ENCODE measurements at regions not wholly inside any gene's neighbourhood (a gene's known extent, or its start where the extent isn't known, plus 50 kb on each side); places are given as distances from the start of the nearest gene placed in this dataset.

DNA sequence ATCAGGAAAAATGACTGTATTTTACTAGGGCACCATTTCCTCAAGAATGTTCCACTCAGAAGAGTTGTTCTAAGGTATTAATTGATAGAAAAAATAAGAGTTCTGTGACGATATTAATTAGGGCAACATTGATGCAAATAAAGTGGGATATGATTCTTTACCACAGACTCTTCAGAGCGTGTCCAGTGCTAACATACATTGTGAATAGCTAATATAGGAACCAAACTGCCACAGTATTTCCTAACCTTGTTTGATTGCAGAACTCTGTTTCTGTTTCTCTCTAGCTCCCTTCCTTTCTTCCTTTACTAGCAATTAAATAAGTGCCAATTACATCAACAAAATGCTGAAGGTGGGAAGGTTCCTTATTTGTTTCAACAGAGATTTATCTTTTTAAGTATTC lies 154.1 kb upstream of the CPEB2 start:
- no peak for DNase-seq
- Histone ChIP-seq H3K36me3 (no peaks in the 10 kb centered on the region), H3K9me3 (no peaks in the 10 kb centered on the region), H3K27me3 (no peaks in the 10 kb centered on the region), H3K4me3 (no peak overlapping the region)

DNA sequence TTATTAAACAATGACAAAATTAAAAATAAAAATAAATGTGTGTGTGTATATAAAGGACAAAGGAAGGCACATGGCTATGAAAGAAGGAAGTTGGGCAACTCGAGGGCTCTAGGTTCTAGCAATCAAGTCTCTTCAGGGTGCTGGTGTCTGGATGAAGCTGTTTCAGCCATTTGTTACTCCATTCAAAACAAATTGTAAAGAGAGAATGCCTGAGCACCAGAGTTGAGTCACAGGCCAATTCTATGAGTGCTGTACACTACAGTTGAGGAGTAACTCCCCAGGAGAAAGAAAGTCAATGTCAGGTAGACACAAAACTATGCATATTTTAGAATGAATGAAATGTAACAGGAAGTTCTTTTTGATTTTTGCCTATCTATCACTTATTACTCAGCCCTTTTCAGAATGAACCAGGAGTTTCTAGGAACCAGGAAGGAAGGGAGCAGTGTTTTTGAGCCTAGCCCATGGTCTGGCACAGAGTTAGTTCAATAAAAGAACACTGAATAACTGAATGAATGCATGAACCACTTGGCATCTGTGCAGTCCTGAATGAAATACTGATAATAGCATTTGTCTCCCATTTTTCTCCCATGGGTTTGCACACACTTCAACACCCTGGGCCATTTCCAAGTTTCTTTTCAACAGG lies 151.7 kb upstream of the CPEB2 start:
- no peak overlapping the region for H3K4me3 ChIP-seq
- no peaks in the 10 kb centered on the region for H3K27me3 ChIP-seq
- no peak for DNase-seq
- no peaks in the 10 kb centered on the region for H3K9me3 ChIP-seq
- H3K36me3 ChIP-seq, result no peaks in the 10 kb centered on the region

GRCh38 chr4:14853176-14853943 lies 148.9 kb upstream of the CPEB2 start:
- Histone ChIP-seq H3K27me3 (no peaks in the 10 kb centered on the region), H3K4me3 (no peak overlapping the region), H3K36me3 (no peaks in the 10 kb centered on the region), H3K9me3 (no peaks in the 10 kb centered on the region)
- peak; percentile 78 for DNase-seq

- Histone ChIP-seq H3K4me3 (no peak overlapping the region), H3K36me3 (no peaks in the 10 kb centered on the region)
These were observed 146.6 kb upstream of the CPEB2 start for GRCh38 chr4:14855719-14856061.

GRCh38 chr4:14856062-14856933 lies 146.0 kb upstream of the CPEB2 start:
- DNase-seq, result peak; percentile 87
- Histone ChIP-seq H3K4me3 (no peak overlapping the region), H3K36me3 (no peaks in the 10 kb centered on the region), H3K9me3 (no peaks in the 10 kb centered on the region), H3K27me3 (no peaks in the 10 kb centered on the region)

More at GRCh38 chr4:14855719-14856061, 146.6 kb upstream of the CPEB2 start:
- no peak for DNase-seq
- H3K27me3 ChIP-seq, result no peaks in the 10 kb centered on the region
- no peaks in the 10 kb centered on the region for H3K9me3 ChIP-seq

DNA sequence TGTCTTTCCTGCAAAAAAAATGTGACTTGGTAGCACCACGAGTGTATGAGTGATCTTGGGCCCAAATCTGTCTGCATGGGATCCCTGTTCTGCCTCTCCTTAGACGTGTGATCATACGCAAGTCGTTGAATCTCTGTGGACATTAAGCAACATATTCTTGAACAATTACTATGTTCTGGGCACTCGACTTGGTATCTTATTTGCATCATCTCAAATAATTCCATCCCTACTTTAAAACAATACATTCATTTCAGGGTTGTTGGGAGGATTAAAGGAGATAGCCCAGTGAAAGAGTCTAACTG lies 145.4 kb upstream of the CPEB2 start:
- H3K36me3 ChIP-seq, result no peaks in the 10 kb centered on the region
- no peaks in the 10 kb centered on the region for H3K9me3 ChIP-seq
- H3K4me3 ChIP-seq, result no peak overlapping the region
- DNase-seq, result no peak
- no peaks in the 10 kb centered on the region for H3K27me3 ChIP-seq

- Histone ChIP-seq H3K9me3 (no peaks in the 10 kb centered on the region), H3K27me3 (no peaks in the 10 kb centered on the region)
These were observed 144.8 kb upstream of the CPEB2 start for GRCh38 chr4:14857475-14857874.

DNA sequence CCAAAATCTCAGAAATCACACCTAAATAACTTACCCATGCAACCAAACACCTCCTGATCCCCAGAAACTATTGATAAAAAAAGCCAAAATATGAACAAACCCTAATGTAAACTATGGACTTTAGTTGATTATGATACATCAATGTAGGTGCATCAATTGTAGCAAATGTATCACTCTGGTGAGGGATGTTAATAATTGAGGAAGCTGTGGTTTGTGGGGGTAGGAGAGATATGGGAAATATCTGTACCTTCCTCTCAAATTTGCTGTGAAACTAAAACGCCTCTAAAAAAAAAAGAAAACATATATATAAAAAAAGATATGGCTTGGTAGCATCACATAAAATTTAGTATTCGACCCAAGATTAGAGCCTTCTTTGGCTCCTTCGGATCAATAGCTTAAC lies 144.3 kb upstream of the CPEB2 start:
- Histone ChIP-seq H3K36me3 (no peaks in the 10 kb centered on the region), H3K4me3 (no peak overlapping the region), H3K27me3 (no peaks in the 10 kb centered on the region), H3K9me3 (no peaks in the 10 kb centered on the region)
- DNase-seq, result no peak

More at GRCh38 chr4:14857475-14857874, 144.8 kb upstream of the CPEB2 start:
- DNase-seq, result no peak
- Histone ChIP-seq H3K36me3 (no peaks in the 10 kb centered on the region), H3K4me3 (no peak overlapping the region)

- peak; percentile 20 for DNase-seq
- no peaks in the 10 kb centered on the region for H3K9me3 ChIP-seq
- no peak overlapping the region for H3K4me3 ChIP-seq
- H3K27me3 ChIP-seq, result no peaks in the 10 kb centered on the region
- H3K36me3 ChIP-seq, result no peaks in the 10 kb centered on the region
These were observed 139.4 kb upstream of the CPEB2 start for GRCh38 chr4:14862891-14863290.

- DNase-seq, result no peak
These were observed 138.6 kb upstream of the CPEB2 start for GRCh38 chr4:14863418-14864364.

GRCh38 chr4:14864365-14865030 lies 137.8 kb upstream of the CPEB2 start:
- H3K27me3 ChIP-seq, result no peaks in the 10 kb centered on the region
- no peak for DNase-seq
- H3K9me3 ChIP-seq, result no peaks in the 10 kb centered on the region
- no peaks in the 10 kb centered on the region for H3K36me3 ChIP-seq
- H3K4me3 ChIP-seq, result no peak overlapping the region

More at GRCh38 chr4:14863418-14864364, 138.6 kb upstream of the CPEB2 start:
- no peaks in the 10 kb centered on the region for H3K36me3 ChIP-seq
- H3K9me3 ChIP-seq, result no peaks in the 10 kb centered on the region
- H3K27me3 ChIP-seq, result no peaks in the 10 kb centered on the region
- no peak overlapping the region for H3K4me3 ChIP-seq

GRCh38 chr4:14865031-14865366 lies 137.3 kb upstream of the CPEB2 start:
- Histone ChIP-seq H3K36me3 (no peaks in the 10 kb centered on the region), H3K9me3 (no peaks in the 10 kb centered on the region), H3K27me3 (no peaks in the 10 kb centered on the region), H3K4me3 (no peak overlapping the region)
- DNase-seq, result no peak

DNA sequence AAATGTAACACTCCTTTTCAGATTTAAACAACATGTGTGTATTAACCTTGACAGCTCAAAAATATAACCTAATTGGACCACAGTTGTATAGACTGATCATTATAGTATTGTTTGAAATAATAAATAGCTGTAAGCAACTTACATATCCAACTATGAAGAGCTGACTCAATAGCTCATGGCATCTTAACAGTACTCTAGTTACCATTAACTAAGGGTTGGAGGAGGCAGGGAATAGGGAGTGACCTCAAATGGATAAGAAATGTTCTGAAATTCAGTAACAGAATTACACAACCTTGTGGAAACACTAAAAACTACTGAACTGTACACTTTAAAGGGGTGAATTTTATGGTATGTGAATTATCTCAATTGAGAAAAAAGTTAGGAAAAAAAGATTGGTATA lies 136.5 kb upstream of the CPEB2 start:
- Histone ChIP-seq H3K27me3 (no peaks in the 10 kb centered on the region), H3K9me3 (no peaks in the 10 kb centered on the region), H3K4me3 (no peak overlapping the region), H3K36me3 (no peaks in the 10 kb centered on the region)
- no peak for DNase-seq

DNA sequence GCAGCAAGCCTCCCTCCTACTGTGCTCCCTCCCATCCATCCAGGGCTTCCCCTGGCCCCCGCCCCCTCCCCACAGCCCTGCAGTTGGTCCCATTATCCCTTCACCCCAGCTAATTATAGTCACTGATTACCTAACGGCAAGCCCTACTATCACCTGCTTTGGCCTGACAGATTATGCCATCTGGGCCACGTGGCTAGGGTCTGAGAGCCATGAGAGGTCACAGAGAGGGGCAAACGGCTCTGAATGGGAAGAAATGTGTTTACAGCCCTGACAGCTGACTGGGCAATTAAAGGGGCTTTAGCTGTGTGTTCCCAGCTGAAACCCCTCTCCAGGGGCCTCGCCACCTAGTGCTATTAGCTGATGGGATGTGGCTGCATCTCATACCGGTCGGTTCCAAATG lies 134.4 kb upstream of the CPEB2 start:
- Histone ChIP-seq H3K36me3 (no peaks in the 10 kb centered on the region), H3K27me3 (no peaks in the 10 kb centered on the region), H3K4me3 (no peak overlapping the region), H3K9me3 (no peaks in the 10 kb centered on the region)
- no peak for DNase-seq

GRCh38 chr4:14868426-14869395 lies 133.6 kb upstream of the CPEB2 start:
- no peak overlapping the region for H3K4me3 ChIP-seq
- DNase-seq, result no peak

More at GRCh38 chr4:14868426-14869395, 133.6 kb upstream of the CPEB2 start:
- no peaks in the 10 kb centered on the region for H3K9me3 ChIP-seq
- no peaks in the 10 kb centered on the region for H3K36me3 ChIP-seq
- no peaks in the 10 kb centered on the region for H3K27me3 ChIP-seq
